Transverse colon (tissue), 3 donors: ENCODE measurements at regions not wholly inside any gene's neighbourhood (a gene's known extent, or its start where the extent isn't known, plus 50 kb on each side); places are given as distances from the start of the nearest gene placed in this dataset.

ENCODE experiments used
- POLR2A ChIP-seq: fragments of 450-650 bp; IDR thresholded peaks from one replicate; pipeline ENCODE4 v1.6.1; 2016; ENCODE audit warnings: antibody characterized with exemption, mild to moderate bottlenecking, moderate library complexity
- POLR2AphosphoS5 ChIP-seq, 3 donors: sonication (generic); formaldehyde crosslinking; IDR thresholded peaks; one replicate each; pipeline ENCODE4 v1.6.1; 2016; ENCODE audit warnings: antibody characterized with exemption in 3 of 3

DNA sequence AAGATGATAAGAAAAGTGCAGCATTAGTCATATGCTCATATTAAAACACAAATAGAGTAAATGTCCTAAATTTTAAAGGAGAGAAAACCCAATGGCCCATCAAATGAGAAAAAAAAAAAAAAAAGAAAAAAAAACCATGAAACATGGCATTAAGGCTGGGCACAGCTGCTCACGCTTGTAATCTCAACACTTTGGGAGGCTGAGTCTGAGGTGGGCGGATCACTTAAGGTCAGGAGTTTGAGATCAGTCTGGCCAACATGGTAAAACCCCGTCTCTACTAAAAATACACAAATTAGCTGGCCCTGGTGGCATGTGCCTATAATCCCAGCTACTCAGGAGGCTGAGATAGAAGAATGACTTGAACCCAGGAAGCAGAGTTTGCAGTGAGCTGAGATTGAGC is 515.5 kb upstream of the ANO3 start:
- no peak for TF ChIP-seq POLR2AphosphoS5 (IDR thresholded peaks at IDR 0.05)
- no peak for TF ChIP-seq POLR2A
